Endothelial cell (in vitro differentiated cells): ENCODE measurements at regions not wholly inside any gene's neighbourhood (a gene's known extent, or its start where the extent isn't known, plus 50 kb on each side); places are given as distances from the start of the nearest gene placed in this dataset.
A peak's percentile ranks its signal among the peaks of the same experiment; 100 is the strongest.

Experiments used
- DNase-seq: peaks from one replicate; pipeline ENCODE4 v3.0.0; 2021; ENCODE audit warnings: low spot score
- H3K27ac Mint-ChIP-seq: one replicate; pipeline ENCODE4 v1.8.0; 2021; ENCODE audit warnings: mixed read lengths, inconsistent platforms; ENCODE audit not compliant: unreplicated experiment
- H3K27me3 Mint-ChIP-seq: one replicate; pipeline ENCODE4 v1.8.0; 2021; ENCODE audit warnings: mild to moderate bottlenecking, moderate library complexity, mixed read lengths, inconsistent platforms; ENCODE audit not compliant: unreplicated experiment
- H3K36me3 Mint-ChIP-seq: one replicate; pipeline ENCODE4 v1.8.0; 2021; ENCODE audit warnings: mild to moderate bottlenecking, low read depth, mixed read lengths, inconsistent platforms; ENCODE audit not compliant: unreplicated experiment
- H3K4me1 Mint-ChIP-seq: one replicate; pipeline ENCODE4 v1.8.0; 2021; ENCODE audit warnings: mild to moderate bottlenecking, mixed read lengths, inconsistent platforms; ENCODE audit not compliant: unreplicated experiment
- H3K4me3 Mint-ChIP-seq: one replicate; pipeline ENCODE4 v1.8.0; 2021; ENCODE audit warnings: mild to moderate bottlenecking, mixed read lengths, inconsistent platforms; ENCODE audit not compliant: unreplicated experiment
- H3K9me3 Mint-ChIP-seq: one replicate; pipeline ENCODE4 v1.8.0; 2021; ENCODE audit warnings: mixed read lengths, inconsistent platforms; ENCODE audit not compliant: unreplicated experiment
- CTCF ChIP-seq: fragments of 200-600 bp; sonication (generic); IDR thresholded peaks from one replicate; pipeline ENCODE4 v1.5.0; 2021; ENCODE audit warnings: antibody characterized with exemption; ENCODE audit not compliant: unreplicated experiment

- peaks cover 5% of the 10 kb centered on the region for H3K9me3 Mint-ChIP-seq
- no peak overlapping the region for H3K4me3 Mint-ChIP-seq
- H3K36me3 Mint-ChIP-seq: peaks cover 12% of the 10 kb centered on the region
- DNase-seq: no peak
- TF ChIP-seq CTCF: no peak
- peaks cover 5% of the 10 kb centered on the region for H3K27me3 Mint-ChIP-seq
- peaks cover 19% of the 10 kb centered on the region for H3K4me1 Mint-ChIP-seq
- no peak overlapping the region for H3K27ac Mint-ChIP-seq
Measured at GRCh38 chr3:159928666-159929065, 60.0 kb upstream of the IL12A start.

GRCh38 chr3:159929171-159930141 is 59.2 kb upstream of the IL12A start:
- Mint-ChIP-seq H3K27ac (peak overlapping the region; percentile 61), H3K9me3 (peaks cover 6% of the 10 kb centered on the region), H3K27me3 (peaks cover 5% of the 10 kb centered on the region), H3K4me3 (no peak overlapping the region), H3K36me3 (peaks cover 12% of the 10 kb centered on the region), H3K4me1 (peaks cover 19% of the 10 kb centered on the region)
- TF ChIP-seq CTCF: no peak
- DNase-seq: peak; percentile 4

- peaks cover 7% of the 10 kb centered on the region for H3K4me1 Mint-ChIP-seq
- H3K4me3 Mint-ChIP-seq: no peak overlapping the region
- peaks cover 3% of the 10 kb centered on the region for H3K27me3 Mint-ChIP-seq
- no peak for DNase-seq
- TF ChIP-seq CTCF: no peak
- no peak overlapping the region for H3K27ac Mint-ChIP-seq
- H3K9me3 Mint-ChIP-seq: peaks cover 14% of the 10 kb centered on the region
- H3K36me3 Mint-ChIP-seq: peaks cover 8% of the 10 kb centered on the region
Measured at GRCh38 chr3:159934216-159934615, 54.4 kb upstream of the IL12A start.

- peaks cover 1% of the 10 kb centered on the region for H3K27me3 Mint-ChIP-seq
- H3K4me1 Mint-ChIP-seq: no peaks in the 10 kb centered on the region
- H3K9me3 Mint-ChIP-seq: peaks cover 14% of the 10 kb centered on the region
- no peak overlapping the region for H3K4me3 Mint-ChIP-seq
- H3K36me3 Mint-ChIP-seq: peaks cover 8% of the 10 kb centered on the region
- DNase-seq: no peak
- TF ChIP-seq CTCF: no peak
- no peak overlapping the region for H3K27ac Mint-ChIP-seq
Measured at GRCh38 chr3:159936541-159936940, 52.1 kb upstream of the IL12A start.

- Mint-ChIP-seq H3K4me1 (no peaks in the 10 kb centered on the region), H3K27ac (no peak overlapping the region), H3K36me3 (peaks cover 8% of the 10 kb centered on the region), H3K27me3 (peaks cover 1% of the 10 kb centered on the region), H3K9me3 (peaks cover 14% of the 10 kb centered on the region), H3K4me3 (no peak overlapping the region)
- no peak for TF ChIP-seq CTCF
- DNase-seq: no peak
Measured at GRCh38 chr3:159937561-159938166, 51.0 kb upstream of the IL12A start.
